ENCODE measurements at regions not wholly inside any gene's neighbourhood (a gene's known extent, or its start where the extent isn't known, plus 50 kb on each side); places are given as distances from the start of the nearest gene placed in this dataset.
"Not testable (repeated sequence)": the region's sequence is repeated elsewhere in the genome, so short reads cannot be mapped to it uniquely, and the experiment has no call there.

- no peak for DNase-seq (ENCODE audit: low spot score)
Observed at GRCh38 chr4:18733961-18734360, 712.4 kb upstream of the LCORL start.

GRCh38 chr4:18722748-18723191 is 701.2 kb upstream of the LCORL start:
- no peak for DNase-seq (ENCODE audit: low spot score)

DNA sequence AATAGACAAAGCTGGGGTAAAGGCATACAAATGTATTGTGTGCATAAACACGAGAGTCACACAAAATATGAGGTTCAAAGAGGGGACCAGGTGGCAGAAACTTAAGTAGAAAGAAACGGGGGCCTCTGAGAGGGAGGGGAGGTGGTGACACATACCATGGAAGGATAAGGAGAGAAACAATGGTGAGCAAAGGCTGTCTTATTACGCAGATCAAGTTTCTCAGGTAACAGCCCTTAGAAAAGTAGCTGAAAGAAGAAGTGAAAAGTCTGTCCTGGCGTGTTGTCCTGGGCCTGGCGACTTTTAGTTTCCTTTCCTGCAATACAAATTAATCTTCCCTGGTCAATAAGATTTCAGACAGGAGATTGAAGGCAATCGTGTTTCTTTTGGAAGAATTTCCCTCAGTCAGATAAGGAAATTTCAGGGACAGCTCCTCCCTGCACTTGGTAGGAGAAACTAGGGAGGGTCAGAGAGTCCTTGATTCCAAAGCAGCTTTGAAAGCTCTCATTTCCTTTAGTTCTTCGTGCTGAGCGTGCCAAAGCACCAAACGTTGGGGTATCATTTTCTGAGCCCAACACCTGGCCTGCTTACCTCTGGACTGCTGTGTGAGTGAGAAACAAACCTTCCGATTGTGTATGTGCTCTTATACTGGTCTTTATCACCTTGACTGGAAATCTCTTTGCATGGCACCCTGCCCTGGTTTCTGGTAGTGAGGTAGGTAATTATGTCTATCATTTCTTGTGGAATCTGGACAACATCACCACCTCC is 676.7 kb upstream of the LCORL start:
- no peak for DNase-seq (ENCODE audit: low spot score)

DNA sequence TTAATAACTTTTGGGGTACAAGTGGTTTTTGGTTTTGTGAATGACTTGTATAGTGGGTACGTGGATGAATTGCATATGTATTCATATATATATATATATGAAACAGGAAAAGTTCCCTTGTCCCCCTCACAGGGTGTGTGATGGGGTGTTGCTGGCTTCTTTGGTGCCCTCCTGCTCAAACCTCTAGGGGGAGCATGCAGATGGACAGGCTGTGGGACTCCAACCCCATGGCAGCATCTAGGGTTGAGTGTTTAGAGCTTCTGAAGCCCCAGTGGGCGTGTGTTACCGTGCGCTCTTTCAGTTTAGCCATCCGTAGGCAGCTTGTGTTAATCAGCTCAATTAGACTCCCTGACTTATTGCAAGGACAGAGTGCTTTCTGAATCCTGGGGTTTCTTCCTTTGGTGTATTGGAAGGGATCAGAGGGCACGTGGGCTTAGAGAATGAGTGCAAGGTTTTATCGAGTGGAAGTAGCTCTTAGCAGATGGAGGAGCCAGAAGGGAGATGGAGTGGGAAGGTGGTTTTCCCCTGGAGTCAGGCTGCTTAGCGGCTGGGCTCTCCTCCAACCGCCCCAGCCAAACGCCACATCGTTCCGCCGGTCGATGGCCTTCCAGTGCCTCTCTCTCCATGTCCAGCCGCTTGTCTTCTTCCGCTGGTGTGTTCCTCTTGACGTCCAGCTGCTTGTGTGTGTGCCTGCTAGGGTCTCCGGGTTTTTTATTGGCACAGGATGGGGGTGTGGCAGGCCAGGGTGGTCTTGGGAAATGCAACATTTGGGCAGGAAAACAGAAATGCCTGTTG is 674.4 kb upstream of the LCORL start:
- no peak for DNase-seq (ENCODE audit: low spot score)

- DNase-seq (ENCODE audit: low spot score): no peak
Observed at GRCh38 chr4:18691431-18692200, 670.1 kb upstream of the LCORL start.

GRCh38 chr4:18690291-18690955 is 668.9 kb upstream of the LCORL start:
- DNase-seq (ENCODE audit: low spot score): no peak

DNA sequence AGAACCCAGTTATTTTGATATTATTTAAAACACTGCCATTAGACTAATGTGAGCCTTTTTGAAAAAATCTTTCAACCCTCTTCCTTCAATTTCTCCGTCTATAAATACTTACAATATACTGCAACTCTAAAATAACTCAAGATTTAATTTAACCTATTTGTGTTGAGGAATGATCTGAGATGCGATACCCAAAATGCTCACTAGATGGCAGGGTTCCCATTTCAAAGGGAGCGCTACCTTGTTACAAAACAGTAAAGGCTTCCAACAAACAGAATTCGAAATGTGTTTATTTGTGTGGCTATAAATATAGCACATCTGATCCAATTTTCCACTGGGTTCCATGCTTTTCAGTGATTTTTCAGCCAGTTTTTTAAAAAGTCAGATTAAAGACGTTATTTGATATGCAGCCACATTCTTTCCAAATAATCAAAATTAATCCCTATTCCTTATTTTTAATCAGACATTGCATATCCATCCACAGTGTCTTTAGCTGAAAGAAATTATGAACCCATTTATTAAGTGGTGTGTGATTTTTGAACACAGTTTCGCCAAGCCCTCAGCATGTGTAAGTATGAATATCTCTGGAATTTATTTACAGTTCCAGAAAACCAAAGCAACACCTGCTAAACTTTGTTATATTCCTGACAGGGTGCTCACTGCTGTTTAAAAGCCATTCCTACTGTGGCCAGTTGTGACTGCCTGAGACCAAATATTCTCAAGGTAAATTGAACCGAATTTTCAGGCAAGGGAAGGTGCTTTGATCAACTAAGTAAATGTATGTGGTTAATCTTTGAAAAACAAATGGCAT is 668.0 kb upstream of the LCORL start:
- peak; percentile 68 for DNase-seq (ENCODE audit: low spot score)

- not testable (repeated sequence) for DNase-seq (ENCODE audit: low spot score)
Observed at GRCh38 chr4:18688351-18688750, 666.8 kb upstream of the LCORL start.

GRCh38 chr4:18686338-18687037 is 664.9 kb upstream of the LCORL start:
- DNase-seq (ENCODE audit: low spot score): no peak

DNA sequence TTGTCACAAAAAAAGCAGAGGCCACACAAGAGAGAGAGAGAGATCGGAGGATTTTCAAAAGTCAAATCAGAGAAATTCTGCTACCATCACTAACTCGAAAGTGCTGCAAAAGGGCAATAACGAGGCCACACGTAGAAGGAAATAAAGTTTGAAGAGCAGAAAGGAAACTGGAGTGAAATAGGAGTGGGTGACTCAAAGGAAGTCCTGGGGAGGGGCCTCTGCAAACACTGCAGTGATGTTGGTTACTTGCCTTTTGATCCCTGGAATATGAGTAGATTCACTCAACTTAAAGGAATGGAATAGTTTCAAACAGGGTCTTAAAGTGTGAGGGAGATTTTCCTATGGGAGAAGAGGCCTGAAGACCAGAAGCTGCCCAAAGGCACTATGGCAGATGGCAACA is 663.4 kb upstream of the LCORL start:
- DNase-seq (ENCODE audit: low spot score): no peak

DNA sequence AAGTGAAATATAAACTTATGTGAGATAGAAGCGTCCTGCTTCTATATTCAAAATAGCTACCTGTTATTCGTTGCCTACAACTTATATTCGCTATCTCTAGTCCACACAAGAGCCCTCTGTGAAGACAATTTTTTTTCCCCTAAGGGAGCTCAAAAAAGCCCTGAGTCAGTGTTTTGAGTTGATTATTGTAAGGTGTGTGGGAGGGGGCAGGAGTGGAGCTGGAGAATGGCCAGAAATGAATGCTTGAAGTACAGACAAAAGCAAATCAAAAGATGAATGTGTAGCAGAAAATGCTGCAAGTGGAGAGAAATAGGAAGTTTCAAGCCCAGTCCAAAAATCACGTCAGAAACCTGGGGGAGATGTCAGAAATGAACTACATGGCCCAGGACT is 655.0 kb upstream of the LCORL start:
- DNase-seq (ENCODE audit: low spot score): no peak

GRCh38 chr4:18675586-18676525 is 654.3 kb upstream of the LCORL start:
- DNase-seq (ENCODE audit: low spot score): no peak

DNA sequence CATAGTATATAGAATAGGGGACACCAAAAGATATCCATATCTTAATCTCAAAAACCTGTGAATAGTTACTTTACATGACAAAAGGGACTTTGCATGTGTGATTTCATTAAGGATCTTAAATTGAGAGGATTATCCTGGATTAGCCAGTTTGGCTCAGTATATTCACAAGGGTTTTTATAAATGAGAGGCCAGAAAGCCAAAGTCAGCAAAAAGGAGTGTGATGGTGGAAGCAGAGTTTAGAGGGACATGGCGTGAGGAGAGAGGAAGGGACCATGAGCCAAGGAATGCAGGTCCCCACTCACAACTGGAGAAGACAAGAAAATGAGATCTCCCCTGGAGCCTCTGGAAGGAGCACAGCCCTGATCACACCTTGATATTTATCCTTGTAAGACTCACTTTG is 648.5 kb upstream of the LCORL start:
- DNase-seq (ENCODE audit: low spot score): no peak

DNA sequence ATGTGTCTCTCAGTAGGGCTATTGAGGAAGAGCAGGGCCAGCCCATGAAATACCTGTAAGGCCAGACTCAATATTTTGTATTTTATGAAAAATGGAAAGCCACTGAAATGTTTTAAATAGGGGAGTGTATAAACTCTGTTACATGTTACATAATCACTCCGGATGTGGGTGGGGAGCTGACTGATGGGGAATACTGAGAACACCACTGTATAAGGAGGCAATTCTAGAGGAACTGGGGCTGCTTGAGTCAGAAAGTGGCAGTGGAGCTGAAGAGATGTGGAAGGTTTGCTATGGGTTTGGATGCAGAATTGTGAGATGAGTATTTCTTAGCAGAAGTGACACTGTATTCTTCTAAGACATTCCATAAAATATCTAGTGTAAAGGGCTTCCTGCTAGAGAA is 647.8 kb upstream of the LCORL start:
- DNase-seq (ENCODE audit: low spot score): no peak

- DNase-seq (ENCODE audit: low spot score): no peak
Observed at GRCh38 chr4:18666322-18666721, 644.8 kb upstream of the LCORL start.

GRCh38 chr4:18664171-18664570 is 642.6 kb upstream of the LCORL start:
- DNase-seq (ENCODE audit: low spot score): no peak

DNA sequence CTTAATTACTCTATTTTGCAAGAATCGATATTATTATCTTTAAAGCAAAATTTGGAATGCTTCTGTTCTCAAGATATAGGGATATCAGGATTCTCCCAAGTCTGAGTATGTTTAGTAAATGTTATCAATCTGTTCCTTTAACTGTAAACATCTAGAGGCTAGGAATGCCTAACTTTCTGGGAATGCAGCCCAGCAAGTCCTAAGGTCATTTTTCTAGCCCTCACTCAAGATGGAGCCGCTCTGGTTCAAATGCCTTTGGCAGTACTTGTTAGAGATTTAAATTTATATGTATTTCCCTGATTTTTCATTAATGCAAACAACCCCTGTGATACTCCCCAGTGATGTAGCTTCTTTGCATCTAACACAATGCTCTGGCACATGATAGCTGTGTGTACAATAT is 623.8 kb upstream of the LCORL start:
- no peak for DNase-seq (ENCODE audit: low spot score)

DNA sequence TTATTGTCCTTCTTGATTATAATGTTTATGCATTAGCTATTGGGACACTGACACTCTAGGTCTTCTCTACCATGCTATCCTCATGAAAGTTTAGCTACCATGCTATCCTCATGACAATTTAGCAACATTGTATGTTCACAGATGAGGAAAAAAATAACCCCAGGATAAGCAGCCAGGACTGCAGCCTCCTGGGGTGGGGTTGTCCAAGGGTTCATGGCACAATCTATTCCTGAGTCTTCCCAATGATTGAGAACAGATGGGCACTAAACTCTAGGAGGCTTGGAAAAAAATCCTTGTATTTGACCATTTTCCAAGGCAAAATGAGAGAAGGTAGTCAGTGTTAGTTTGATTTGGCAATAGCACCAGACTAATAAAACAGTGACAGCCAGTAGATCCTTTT is 619.8 kb upstream of the LCORL start:
- DNase-seq (ENCODE audit: low spot score): no peak

GRCh38 chr4:18638031-18638430 is 616.5 kb upstream of the LCORL start:
- DNase-seq (ENCODE audit: low spot score): no peak
